NT2/D1 (cell line): ENCODE measurements at regions not wholly inside any gene's neighbourhood (a gene's known extent, or its start where the extent isn't known, plus 50 kb on each side); places are given as distances from the start of the nearest gene placed in this dataset.

Experiments
- SUZ12 ChIP-seq: IDR thresholded peaks from 2 replicates; pipeline ENCODE4 v1.6.1; 2011; ENCODE audit not compliant: insufficient read length, insufficient read depth; ENCODE audit errors: extremely low read depth
- YY1 ChIP-seq: IDR thresholded peaks from 2 replicates; pipeline ENCODE4 v1.6.1; 2011; ENCODE audit not compliant: insufficient read length, insufficient read depth
- ZNF274 ChIP-seq: IDR thresholded peaks from 2 replicates; pipeline ENCODE4 v1.6.1; 2011; ENCODE audit warnings: mild to moderate bottlenecking, low read depth, low read length

DNA sequence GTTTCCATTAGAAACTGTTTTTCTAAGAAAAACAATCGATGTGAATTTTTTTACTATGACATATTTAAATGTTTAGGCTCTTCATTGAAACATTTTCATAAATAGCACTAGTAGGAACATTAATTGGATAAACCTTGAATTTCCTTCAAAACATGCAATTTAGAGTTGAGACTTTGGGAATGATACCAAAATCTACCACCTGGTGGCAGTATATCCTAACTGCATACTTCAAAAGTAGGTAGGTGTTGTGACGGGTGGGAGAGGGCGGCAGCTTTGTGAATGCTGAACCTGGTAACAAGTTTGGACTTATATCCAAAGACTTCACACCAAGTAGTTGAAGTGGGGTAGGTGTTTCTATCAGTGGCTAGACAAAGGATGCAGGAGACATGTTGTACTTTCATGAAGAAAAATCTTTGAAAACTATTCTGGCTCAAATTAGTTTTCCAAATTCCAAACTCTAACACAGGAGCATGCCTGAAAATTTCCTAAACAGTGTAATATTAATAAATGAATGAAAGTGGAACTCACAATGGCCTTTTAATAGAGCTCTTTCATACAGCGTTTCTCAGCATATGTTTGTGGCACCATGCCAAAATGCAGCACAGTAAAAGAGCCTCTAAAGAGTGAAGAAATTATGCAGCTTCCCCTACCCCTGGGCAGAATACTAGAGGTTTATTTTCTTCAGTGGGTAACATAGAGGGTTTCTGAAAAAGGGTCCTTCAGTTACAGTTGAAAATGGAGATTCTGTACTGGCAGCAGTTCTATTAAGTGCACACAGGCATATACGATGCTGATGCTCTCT lies 201.0 kb upstream of the TPK1 start:
- no peak for TF ChIP-seq ZNF274
- TF ChIP-seq YY1: no peak
- TF ChIP-seq SUZ12: no peak
